Heart left ventricle (tissue), 13 donors: ENCODE measurements at regions not wholly inside any gene's neighbourhood (a gene's known extent, or its start where the extent isn't known, plus 50 kb on each side); places are given as distances from the start of the nearest gene placed in this dataset.

Experiments
- CTCF ChIP-seq, 12 donors: fragments of 200-600 bp; sonication (generic) in 4 of 12; IDR thresholded peaks; one replicate each; pipeline versions ENCODE4 v1.5.0 to v1.8.0; 2018 to 2022; ENCODE audit warnings: antibody characterized with exemption in 12 of 12, mild to moderate bottlenecking in 5 of 12
- POLR2A ChIP-seq, 2 donors: fragments of 450-650 bp; IDR thresholded peaks; one replicate each; pipeline ENCODE4 v1.6.1; 2017; ENCODE audit warnings: antibody characterized with exemption in 2 of 2, mild to moderate bottlenecking in 2 of 2, moderate library complexity in 2 of 2
- donor health status: ischemic (EF 13 %, LVEDD 7.1; RV severe dilation, severe dysfunction).
- donor health status: DM: no; HTN: yes; CAD: no.
- donor health status: DM: no; HTN: no; CAD: no.
- donor health status: ischemic (EF 25% LVEDD 6.9; RV normal size, moderate dysfunction).
- donor health status: ischemic (EF 25% LVEDD 5.7; RV mildly dilated, moderate dysfunction).
- donor health status: ischemic (EF 35%, LVEDD 5.7; RV mildly dilated, moderate dysfunction).
- donor health status: nonischemic (EF 11% LVEDD 7.7; RV severe dilation, severe dysfunction).
- donor health status: DM: yes; HTN: yes; CAD: no.
- donor health status: PGD.
- donor health status: ischemic (EF 29% LVEDD 5.4; RV normal size, mild dysfunction).
- donor health status: nonischemic (EF 23%, LVEDD 6.1; RV moderate dilation, normal function).

- TF ChIP-seq CTCF (IDR thresholded peaks at IDR 0.05), result no peak
- TF ChIP-seq POLR2A (IDR thresholded peaks at IDR 0.05), result no peak
Measured at GRCh38 chr1:234732671-234733390, 122.9 kb upstream of the IRF2BP2 start.
